Activated CD4-positive, alpha-beta T cell treated with anti-CD3 and anti-CD28 coated beads, Interleukin-2, amount 50 U/mL, for 48 hours (primary cell): ENCODE measurements at regions not wholly inside any gene's neighbourhood (a gene's known extent, or its start where the extent isn't known, plus 50 kb on each side); places are given as distances from the start of the nearest gene placed in this dataset.

Experiments used
- DNase-seq, 2 experiments: peaks; one replicate each; pipeline ENCODE4 v3.0.0-alpha.2; 2020

GRCh38 chr20:57938158-57939108, 228.6 kb upstream of the PMEPA1 start:
- no peak for DNase-seq

DNA sequence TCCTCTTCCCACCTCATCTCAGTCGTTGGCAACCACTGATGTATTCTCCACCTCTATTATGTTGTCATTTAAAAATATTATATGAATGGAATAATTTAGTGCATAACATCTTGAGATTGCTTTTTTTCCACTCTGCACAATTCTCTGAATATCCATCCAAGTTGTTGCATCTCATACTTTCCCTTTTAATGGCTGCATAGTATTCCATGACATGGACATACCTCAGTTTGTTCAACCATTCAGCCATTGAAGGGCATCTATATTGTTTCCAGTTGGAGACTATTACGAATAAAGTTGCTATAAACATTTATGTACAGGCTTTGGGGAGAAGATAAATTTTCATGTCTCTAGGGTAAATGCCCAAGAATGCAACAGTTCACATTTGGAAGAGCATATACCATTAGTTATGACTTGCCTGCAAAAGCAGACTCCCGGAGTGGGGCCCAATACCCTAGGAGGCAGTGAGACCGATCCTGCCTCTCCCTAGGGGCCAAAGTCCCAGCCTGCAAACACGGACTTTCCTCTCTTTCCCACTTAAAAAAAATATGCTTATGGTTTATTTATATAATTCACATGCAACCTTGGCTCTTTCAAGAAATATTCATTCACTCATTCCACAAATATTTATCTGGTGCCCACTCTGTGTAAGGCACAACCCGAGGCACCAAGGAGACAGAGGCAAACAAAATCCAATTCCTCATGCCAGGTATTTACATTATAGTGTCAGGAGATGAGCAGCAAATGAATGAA, 227.0 kb upstream of the PMEPA1 start:
- no peak for DNase-seq

GRCh38 chr20:57934913-57935312, 225.1 kb upstream of the PMEPA1 start:
- DNase-seq: no peak

GRCh38 chr20:57934007-57934805, 224.4 kb upstream of the PMEPA1 start:
- DNase-seq: no peak

DNA sequence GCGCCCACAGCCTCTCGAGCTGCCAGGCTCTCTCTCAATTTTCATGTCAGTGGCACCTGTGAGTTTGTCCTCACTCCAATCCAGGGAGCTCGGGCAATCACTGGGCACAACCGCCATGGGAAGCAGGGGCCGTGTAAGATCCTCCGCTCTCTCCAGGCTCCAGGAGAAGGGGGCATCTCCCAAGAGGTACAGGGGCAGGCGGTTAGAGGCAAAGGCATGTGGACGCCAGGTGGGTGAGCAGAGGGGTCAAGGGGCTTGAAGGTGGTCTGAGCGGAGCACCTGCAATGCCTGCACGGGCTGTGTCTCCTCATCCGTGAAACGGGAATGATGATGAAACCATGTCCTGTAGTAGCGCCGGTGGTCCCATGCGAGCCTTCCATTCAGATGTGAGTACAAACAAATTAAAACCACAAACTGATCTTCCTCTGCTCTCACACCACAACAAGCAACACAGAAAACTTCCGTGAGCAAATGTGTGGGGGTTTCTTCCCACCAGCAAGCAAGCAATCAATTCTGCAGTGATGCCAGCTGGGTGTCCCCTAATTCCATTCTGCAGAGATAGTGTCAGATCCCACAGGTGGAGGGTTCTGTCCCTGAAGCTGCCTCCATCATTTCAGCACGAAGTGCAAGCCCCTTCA, 222.5 kb upstream of the PMEPA1 start:
- DNase-seq: no peak

- no peak for DNase-seq
These were observed 220.5 kb upstream of the PMEPA1 start for GRCh38 chr20:57930351-57930750.

- DNase-seq: no peak
These were observed 218.6 kb upstream of the PMEPA1 start for GRCh38 chr20:57928181-57928967.

GRCh38 chr20:57927376-57927775, 217.6 kb upstream of the PMEPA1 start:
- DNase-seq: no peak

DNA sequence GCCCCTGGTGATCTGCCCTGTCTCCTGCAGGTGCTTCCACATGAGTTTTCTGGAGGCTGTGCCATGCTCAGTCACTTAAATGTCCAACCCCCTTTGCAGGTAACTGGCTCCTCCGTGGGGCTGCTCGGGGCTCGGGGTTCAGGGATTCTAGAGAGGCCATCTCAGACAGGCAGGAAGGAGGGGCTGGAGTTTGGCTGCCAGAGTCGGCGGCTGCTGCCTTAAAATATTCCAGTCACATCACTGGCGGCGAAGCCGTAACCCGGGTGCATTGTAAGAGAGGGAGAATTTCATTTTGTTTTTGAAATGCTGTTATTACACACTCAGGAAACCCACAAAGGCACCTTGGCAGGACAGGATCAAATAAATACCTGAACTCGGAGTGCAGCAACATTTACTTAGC, 212.9 kb upstream of the PMEPA1 start:
- DNase-seq: no peak

- no peak for DNase-seq
These were observed 212.3 kb upstream of the PMEPA1 start for GRCh38 chr20:57922083-57922482.

GRCh38 chr20:57921676-57922075, 211.9 kb upstream of the PMEPA1 start:
- no peak for DNase-seq

- no peak for DNase-seq
These were observed 211.2 kb upstream of the PMEPA1 start for GRCh38 chr20:57920971-57921370.

GRCh38 chr20:57919049-57919448, 209.2 kb upstream of the PMEPA1 start:
- DNase-seq: no peak

DNA sequence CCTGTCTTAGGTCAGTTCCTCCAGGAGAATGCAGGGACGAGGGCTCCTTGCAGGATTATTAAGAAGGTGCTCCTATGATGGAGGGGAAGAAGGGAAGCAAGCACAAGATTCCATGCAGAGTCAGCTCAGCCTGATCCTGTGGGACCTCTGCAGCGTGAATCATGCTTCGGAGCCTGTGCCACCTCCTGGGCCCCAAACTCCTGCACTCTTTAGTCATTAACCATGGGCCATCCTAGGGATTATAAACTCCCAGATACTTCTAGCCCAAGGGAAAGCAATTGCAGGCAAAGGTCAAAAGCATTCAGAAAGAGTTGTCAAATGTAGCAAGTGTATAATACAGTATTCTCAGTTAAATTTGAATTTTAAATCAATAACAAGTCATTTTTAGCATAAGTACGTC, 208.7 kb upstream of the PMEPA1 start:
- no peak for DNase-seq

GRCh38 chr20:57914205-57914604, 204.4 kb upstream of the PMEPA1 start:
- DNase-seq: no peak

DNA sequence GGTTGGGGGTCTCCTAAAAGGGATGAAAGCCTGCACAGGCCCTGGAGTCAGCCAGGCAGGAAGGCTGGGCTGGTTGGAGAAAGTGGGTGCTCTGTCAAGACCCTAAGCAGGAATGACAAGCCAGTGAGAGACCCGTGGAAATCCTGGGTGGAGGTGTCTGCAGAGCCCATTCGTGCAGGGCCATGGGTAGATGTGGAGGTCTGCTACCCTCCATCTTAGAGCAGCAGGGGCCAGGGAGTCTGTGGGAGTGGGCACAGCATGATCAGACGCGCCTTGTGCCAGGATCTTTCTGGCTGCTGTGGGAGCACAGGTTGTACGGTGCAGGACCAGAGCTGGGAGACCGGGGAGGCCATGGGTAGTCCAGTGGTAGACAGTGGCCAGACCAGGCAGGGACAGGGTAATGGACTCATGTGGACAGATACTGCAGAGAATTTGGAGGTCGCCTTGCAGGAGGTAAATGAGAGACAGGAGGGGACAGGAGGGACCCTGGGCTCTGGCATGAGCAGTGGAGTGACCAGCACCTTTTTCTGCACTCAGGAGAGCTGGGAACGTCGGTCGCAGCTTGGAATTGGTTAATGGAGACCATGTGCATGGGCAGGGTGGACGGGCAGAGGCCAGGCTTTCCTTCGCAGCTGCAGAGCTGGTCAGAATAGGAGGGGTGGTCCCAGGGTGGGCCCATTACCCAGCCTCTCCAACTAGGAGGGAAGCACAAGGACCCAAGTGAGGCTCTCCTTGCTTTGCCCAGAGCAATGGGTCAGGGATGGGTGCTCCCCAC, 203.5 kb upstream of the PMEPA1 start:
- no peak for DNase-seq

DNA sequence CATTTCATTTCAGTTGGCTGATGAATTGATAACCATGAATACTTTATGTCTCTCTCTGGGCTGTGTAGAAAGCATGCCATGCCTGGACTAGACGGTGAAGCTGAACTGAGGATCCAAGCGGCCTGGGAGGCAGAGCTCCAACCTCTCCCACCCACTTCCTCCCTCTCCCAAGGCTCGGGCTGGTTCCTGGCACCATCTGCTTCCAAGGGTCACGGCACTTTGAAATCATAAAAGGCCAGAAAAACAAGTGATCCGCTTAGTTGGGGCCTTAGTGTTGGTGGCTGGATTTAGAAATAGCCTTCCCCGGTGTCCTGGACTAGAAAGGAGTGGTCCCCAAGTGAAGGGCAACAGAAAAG, 202.4 kb upstream of the PMEPA1 start:
- DNase-seq: no peak

DNA sequence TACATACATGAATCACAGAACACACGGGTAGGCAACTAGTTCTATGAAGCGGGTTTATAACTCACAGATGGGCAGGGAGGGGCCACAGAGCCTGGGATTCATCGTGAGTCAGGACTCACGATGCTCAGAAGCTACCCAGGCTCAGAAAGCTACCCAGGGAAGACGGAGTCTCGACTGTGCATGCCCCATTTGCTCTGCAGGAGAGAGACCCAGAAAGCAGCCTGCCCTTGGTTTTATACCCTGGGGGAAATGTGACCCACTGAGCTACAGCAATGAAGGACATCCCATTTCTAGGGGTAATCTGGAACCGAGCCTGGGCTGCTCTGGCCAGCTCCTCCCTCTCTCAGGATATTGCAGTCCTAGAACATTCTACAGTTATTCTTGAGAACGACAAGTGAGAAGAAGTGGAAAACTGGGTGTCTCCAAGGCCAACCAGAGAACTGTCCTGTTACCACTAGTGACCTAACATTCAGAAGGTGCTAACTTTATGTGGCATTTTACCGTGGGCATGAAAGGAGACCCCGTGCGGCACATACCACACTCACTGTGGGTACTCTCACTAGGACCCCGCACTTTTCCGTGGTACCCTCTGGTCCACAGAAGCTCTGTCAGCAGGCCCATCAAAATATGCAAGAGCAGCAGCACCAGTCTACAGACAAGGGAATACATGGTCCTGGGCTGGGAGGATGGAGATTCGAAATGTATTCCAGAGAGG, 201.9 kb upstream of the PMEPA1 start:
- DNase-seq: no peak

DNA sequence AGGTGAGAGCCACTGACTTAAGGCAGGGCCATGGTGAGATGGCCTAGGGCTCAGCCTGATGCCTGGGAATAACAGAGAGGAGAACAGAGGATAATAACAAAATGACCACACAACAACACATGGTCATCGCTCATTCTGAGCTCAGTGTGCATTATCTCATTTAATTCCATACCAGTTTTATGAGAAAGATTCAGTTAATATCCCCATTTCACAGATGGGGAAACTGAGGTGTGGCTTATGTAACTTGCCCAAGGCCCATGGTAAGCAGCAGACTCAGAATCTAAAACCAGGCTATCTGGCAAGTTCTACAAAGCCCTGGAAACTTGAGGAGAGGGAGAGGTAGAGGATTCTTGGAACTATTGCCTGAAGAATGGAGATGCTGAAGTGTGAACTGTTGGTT, 200.9 kb upstream of the PMEPA1 start:
- no peak for DNase-seq

DNA sequence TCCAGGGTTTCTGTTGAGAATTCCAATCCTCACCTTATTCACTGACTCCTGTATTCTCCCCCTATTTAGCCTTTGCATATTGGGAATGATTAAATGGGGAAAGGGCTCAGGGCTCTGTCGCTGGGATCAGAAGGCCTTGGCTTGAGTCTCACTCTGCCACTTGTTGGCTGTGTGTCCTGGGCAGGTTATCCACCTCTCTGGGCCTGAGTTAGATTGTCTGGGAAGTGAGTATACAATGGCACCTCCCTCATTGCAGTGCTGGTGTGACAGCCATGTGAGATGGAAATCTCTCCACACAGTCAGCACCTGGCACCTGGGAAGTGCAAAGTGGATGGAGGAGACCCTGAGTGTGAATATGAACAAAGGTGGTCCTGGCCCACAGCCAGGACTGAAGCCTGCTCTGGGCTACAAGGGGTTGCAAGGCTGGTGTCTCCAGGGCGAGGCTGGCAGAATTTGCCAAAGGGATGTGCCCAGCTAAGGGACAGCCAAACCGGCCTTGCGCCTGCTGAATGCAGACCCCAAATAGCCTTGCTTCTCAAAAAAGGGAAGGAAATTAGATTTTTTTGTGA, 200.0 kb upstream of the PMEPA1 start:
- DNase-seq: no peak
